ENCODE measurements at regions not wholly inside any gene's neighbourhood (a gene's known extent, or its start where the extent isn't known, plus 50 kb on each side); places are given as distances from the start of the nearest gene placed in this dataset.

DNA sequence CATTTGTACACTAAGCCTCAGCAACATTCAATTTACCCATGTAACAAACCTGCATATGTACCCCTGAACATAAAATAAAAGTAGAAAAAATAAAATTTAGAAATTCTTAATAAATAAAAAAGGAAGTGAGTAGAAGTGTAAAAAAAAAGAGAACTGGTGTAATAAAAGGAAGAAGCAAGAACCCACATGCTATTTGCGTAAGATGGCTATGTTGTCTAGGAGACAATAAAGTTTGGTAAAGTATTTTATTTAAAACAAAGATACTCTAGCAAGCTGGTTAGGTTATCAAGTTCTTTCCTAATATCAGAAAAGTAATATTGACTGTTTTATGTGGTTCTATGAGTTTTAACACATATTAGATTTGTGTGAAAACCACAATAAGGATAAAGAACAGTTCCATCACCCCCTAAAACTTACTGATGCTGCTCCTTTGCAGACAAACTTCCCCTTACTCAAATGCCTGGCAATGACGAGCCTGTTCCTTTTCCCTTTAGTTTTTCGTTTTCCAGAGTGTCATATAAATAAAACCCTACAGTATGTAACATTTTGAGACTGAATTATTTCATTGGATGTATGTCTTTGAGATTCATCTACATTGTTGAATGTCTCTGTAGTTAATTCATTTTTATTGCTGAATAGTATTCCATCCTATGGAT is 98.9 kb downstream of the TNFSF13B start:
- no peak overlapping the region for H3K4me3 Mint-ChIP-seq (ENCODE audit: low read depth, unreplicated experiment)
- TF ChIP-seq, protein P1, sequence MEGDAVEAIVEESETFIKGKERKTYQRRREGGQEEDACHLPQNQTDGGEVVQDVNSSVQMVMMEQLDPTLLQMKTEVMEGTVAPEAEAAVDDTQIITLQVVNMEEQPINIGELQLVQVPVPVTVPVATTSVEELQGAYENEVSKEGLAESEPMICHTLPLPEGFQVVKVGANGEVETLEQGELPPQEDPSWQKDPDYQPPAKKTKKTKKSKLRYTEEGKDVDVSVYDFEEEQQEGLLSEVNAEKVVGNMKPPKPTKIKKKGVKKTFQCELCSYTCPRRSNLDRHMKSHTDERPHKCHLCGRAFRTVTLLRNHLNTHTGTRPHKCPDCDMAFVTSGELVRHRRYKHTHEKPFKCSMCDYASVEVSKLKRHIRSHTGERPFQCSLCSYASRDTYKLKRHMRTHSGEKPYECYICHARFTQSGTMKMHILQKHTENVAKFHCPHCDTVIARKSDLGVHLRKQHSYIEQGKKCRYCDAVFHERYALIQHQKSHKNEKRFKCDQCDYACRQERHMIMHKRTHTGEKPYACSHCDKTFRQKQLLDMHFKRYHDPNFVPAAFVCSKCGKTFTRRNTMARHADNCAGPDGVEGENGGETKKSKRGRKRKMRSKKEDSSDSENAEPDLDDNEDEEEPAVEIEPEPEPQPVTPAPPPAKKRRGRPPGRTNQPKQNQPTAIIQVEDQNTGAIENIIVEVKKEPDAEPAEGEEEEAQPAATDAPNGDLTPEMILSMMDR (IDR thresholded peaks at IDR 0.05; ENCODE audit: unreplicated experiment) = no peak
- no peak for DNase-seq
- no peaks in the 10 kb centered on the region for H3K27me3 Mint-ChIP-seq (ENCODE audit: unreplicated experiment)
- no peaks in the 10 kb centered on the region for H3K4me1 Mint-ChIP-seq (ENCODE audit: low read depth, unreplicated experiment)
- no peaks in the 10 kb centered on the region for H3K36me3 Mint-ChIP-seq (ENCODE audit: insufficient read depth, unreplicated experiment)
- peaks cover 3% of the 10 kb centered on the region for H3K9me3 Mint-ChIP-seq (ENCODE audit: low read depth, unreplicated experiment)
- CTCF ChIA-PET = no interaction called here
- no TSS peak for BruUV-seq (replicated peaks)
- intact Hi-C loops (cut with micrococcal nuclease; ENCODE audit: unreplicated experiment) = no loop called here
- no peak overlapping the region for H3K27ac Mint-ChIP-seq (ENCODE audit: unreplicated experiment)

GRCh38 chr13:108369412-108369811 is 99.9 kb downstream of the TNFSF13B start:
- BruUV-seq (replicated peaks) = no TSS peak
- CTCF ChIA-PET = no interaction called here
- H3K4me1 Mint-ChIP-seq (ENCODE audit: low read depth, unreplicated experiment) = no peaks in the 10 kb centered on the region
- no peaks in the 10 kb centered on the region for H3K36me3 Mint-ChIP-seq (ENCODE audit: insufficient read depth, unreplicated experiment)
- no peak overlapping the region for H3K27ac Mint-ChIP-seq (ENCODE audit: unreplicated experiment)
- DNase-seq = no peak
- H3K9me3 Mint-ChIP-seq (ENCODE audit: low read depth, unreplicated experiment) = peaks cover 3% of the 10 kb centered on the region
- TF ChIP-seq, protein P1 (IDR thresholded peaks at IDR 0.05; ENCODE audit: unreplicated experiment) = no peak
- H3K4me3 Mint-ChIP-seq (ENCODE audit: low read depth, unreplicated experiment) = no peak overlapping the region
- intact Hi-C loops (cut with micrococcal nuclease; ENCODE audit: unreplicated experiment) = no loop called here
- H3K27me3 Mint-ChIP-seq (ENCODE audit: unreplicated experiment) = no peaks in the 10 kb centered on the region

- Mint-ChIP-seq H3K27ac (ENCODE audit: unreplicated experiment) (no peak overlapping the region), H3K9me3 (ENCODE audit: low read depth, unreplicated experiment) (no peaks in the 10 kb centered on the region), H3K4me1 (ENCODE audit: low read depth, unreplicated experiment) (no peaks in the 10 kb centered on the region), H3K27me3 (ENCODE audit: unreplicated experiment) (no peaks in the 10 kb centered on the region), H3K36me3 (ENCODE audit: insufficient read depth, unreplicated experiment) (no peaks in the 10 kb centered on the region), H3K4me3 (ENCODE audit: low read depth, unreplicated experiment) (no peak overlapping the region)
- CTCF ChIA-PET = no interaction called here
- TF ChIP-seq, protein P1 (IDR thresholded peaks at IDR 0.05; ENCODE audit: unreplicated experiment) = no peak
- DNase-seq = no peak
- intact Hi-C loops (cut with micrococcal nuclease; ENCODE audit: unreplicated experiment) = no loop called here
- BruUV-seq (replicated peaks) = no TSS peak
These were observed 105.5 kb downstream of the TNFSF13B start for GRCh38 chr13:108375034-108375433.

DNA sequence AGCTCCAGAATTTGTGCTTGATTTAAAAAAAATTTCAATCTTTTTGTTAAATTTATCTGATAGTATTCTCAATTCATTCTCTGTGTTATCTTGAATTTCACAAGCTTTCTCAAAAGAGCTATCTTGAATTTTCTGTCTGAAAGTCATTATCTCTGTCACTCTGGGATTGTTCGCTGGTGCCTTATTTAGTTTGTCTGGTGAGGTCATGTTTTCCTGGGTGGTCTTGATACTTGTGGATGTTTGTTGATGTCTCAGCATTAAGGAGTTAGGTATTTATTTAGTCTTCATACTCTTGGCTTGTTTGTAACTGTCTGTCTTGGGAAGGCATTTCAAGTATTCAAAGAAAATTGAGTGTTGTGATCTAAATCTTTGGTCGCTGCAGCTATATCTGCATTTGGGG is 106.3 kb downstream of the TNFSF13B start:
- H3K36me3 Mint-ChIP-seq (ENCODE audit: insufficient read depth, unreplicated experiment) = no peaks in the 10 kb centered on the region
- no peak overlapping the region for H3K4me3 Mint-ChIP-seq (ENCODE audit: low read depth, unreplicated experiment)
- TF ChIP-seq, protein P1 (IDR thresholded peaks at IDR 0.05; ENCODE audit: unreplicated experiment) = no peak
- DNase-seq = no peak
- CTCF ChIA-PET = no interaction called here
- no TSS peak for BruUV-seq (replicated peaks)
- H3K27me3 Mint-ChIP-seq (ENCODE audit: unreplicated experiment) = no peaks in the 10 kb centered on the region
- no peaks in the 10 kb centered on the region for H3K4me1 Mint-ChIP-seq (ENCODE audit: low read depth, unreplicated experiment)
- H3K27ac Mint-ChIP-seq (ENCODE audit: unreplicated experiment) = no peak overlapping the region
- intact Hi-C loops (cut with micrococcal nuclease; ENCODE audit: unreplicated experiment) = no loop called here
- no peaks in the 10 kb centered on the region for H3K9me3 Mint-ChIP-seq (ENCODE audit: low read depth, unreplicated experiment)

Measured in Calu3 (cell line).